ENCODE measurements at regions not wholly inside any gene's neighbourhood (a gene's known extent, or its start where the extent isn't known, plus 50 kb on each side); places are given as distances from the start of the nearest gene placed in this dataset.
"Not testable (repeated sequence)": the region's sequence is repeated elsewhere in the genome, so short reads cannot be mapped to it uniquely, and the experiment has no call there.

GRCh38 chr9:26667882-26668281 lies 224.7 kb downstream of the CAAP1 start:
- Histone ChIP-seq H3K79me2 (ENCODE audit: insufficient read depth, low read length) (no peaks in the 10 kb centered on the region), H3K9me3 (ENCODE audit: insufficient read depth, low read depth, low read length) (no peaks in the 10 kb centered on the region), H3K36me3 (ENCODE audit: insufficient read depth, low read length) (no peaks in the 10 kb centered on the region), H3K4me3 (ENCODE audit: low read length, poor library complexity, severe bottlenecking) (no peak overlapping the region), H3K4me1 (ENCODE audit: insufficient read depth, low read length, poor library complexity, severe bottlenecking) (no peaks in the 10 kb centered on the region), H3K27me3 (ENCODE audit: insufficient read depth, low read length, poor library complexity, severe bottlenecking) (no peaks in the 10 kb centered on the region), H2AFZ (ENCODE audit: low read length) (no peak overlapping the region), H4K20me1 (ENCODE audit: insufficient read depth, low read length, poor library complexity, severe bottlenecking) (no peaks in the 10 kb centered on the region), H3K9me2 (replicated peaks; ENCODE audit: low read depth, low read length) (no peaks in the 10 kb centered on the region), H3K9ac (ENCODE audit: low read depth, low read length, poor library complexity, severe bottlenecking) (no peak overlapping the region), H3K4me2 (ENCODE audit: low read depth, low read length, poor library complexity, severe bottlenecking) (no peak overlapping the region), H3F3A (ENCODE audit: low read depth) (no peaks in the 10 kb centered on the region)
- TF ChIP-seq EZH2phosphoT487 (IDR thresholded peaks at IDR 0.05; ENCODE audit: borderline replicate concordance), result no peak
- no peak for TF ChIP-seq CTCF (conservative IDR thresholded peaks at IDR 0.05; ENCODE audit: low read length)

- no peaks in the 10 kb centered on the region for H3K27me3 ChIP-seq (ENCODE audit: insufficient read depth, low read length, poor library complexity, severe bottlenecking)
- H3K9me2 ChIP-seq (replicated peaks; ENCODE audit: low read depth, low read length), result no peaks in the 10 kb centered on the region
- no peak for TF ChIP-seq EZH2phosphoT487 (IDR thresholded peaks at IDR 0.05; ENCODE audit: borderline replicate concordance)
- TF ChIP-seq CTCF (conservative IDR thresholded peaks at IDR 0.05; ENCODE audit: low read length), result no peak
- H3K79me2 ChIP-seq (ENCODE audit: insufficient read depth, low read length), result no peaks in the 10 kb centered on the region
- H4K20me1 ChIP-seq (ENCODE audit: insufficient read depth, low read length, poor library complexity, severe bottlenecking), result no peaks in the 10 kb centered on the region
- no peak overlapping the region for H2AFZ ChIP-seq (ENCODE audit: low read length)
- no peaks in the 10 kb centered on the region for H3K36me3 ChIP-seq (ENCODE audit: insufficient read depth, low read length)
- H3K9ac ChIP-seq (ENCODE audit: low read depth, low read length, poor library complexity, severe bottlenecking), result no peak overlapping the region
- no peaks in the 10 kb centered on the region for H3F3A ChIP-seq (ENCODE audit: low read depth)
- no peak overlapping the region for H3K4me2 ChIP-seq (ENCODE audit: low read depth, low read length, poor library complexity, severe bottlenecking)
- H3K9me3 ChIP-seq (ENCODE audit: insufficient read depth, low read depth, low read length), result no peaks in the 10 kb centered on the region
- H3K4me3 ChIP-seq (ENCODE audit: low read length, poor library complexity, severe bottlenecking), result no peak overlapping the region
- H3K4me1 ChIP-seq (ENCODE audit: insufficient read depth, low read length, poor library complexity, severe bottlenecking), result no peaks in the 10 kb centered on the region
Observed at GRCh38 chr9:26665666-26666065, 226.9 kb downstream of the CAAP1 start.

GRCh38 chr9:26664087-26664773 lies 228.4 kb downstream of the CAAP1 start:
- H3K4me3 ChIP-seq (ENCODE audit: low read length, poor library complexity, severe bottlenecking); H3K9me2 ChIP-seq (replicated peaks; ENCODE audit: low read depth, low read length); H3K27me3 ChIP-seq (ENCODE audit: insufficient read depth, low read length, poor library complexity, severe bottlenecking); H2AFZ ChIP-seq (ENCODE audit: low read length); H3K9ac ChIP-seq (ENCODE audit: low read depth, low read length, poor library complexity, severe bottlenecking); H3K4me2 ChIP-seq (ENCODE audit: low read depth, low read length, poor library complexity, severe bottlenecking); H3K36me3 ChIP-seq (ENCODE audit: insufficient read depth, low read length); H3K9me3 ChIP-seq (ENCODE audit: insufficient read depth, low read depth, low read length); H3F3A ChIP-seq (ENCODE audit: low read depth); H4K20me1 ChIP-seq (ENCODE audit: insufficient read depth, low read length, poor library complexity, severe bottlenecking); H3K4me1 ChIP-seq (ENCODE audit: insufficient read depth, low read length, poor library complexity, severe bottlenecking); H3K79me2 ChIP-seq (ENCODE audit: insufficient read depth, low read length): not testable (repeated sequence)

GRCh38 chr9:26662476-26662875 lies 230.1 kb downstream of the CAAP1 start:
- Histone ChIP-seq H3K9ac (ENCODE audit: low read depth, low read length, poor library complexity, severe bottlenecking) (no peak overlapping the region), H3K36me3 (ENCODE audit: insufficient read depth, low read length) (no peaks in the 10 kb centered on the region), H3K9me2 (replicated peaks; ENCODE audit: low read depth, low read length) (no peaks in the 10 kb centered on the region), H3K9me3 (ENCODE audit: insufficient read depth, low read depth, low read length) (no peaks in the 10 kb centered on the region), H3F3A (ENCODE audit: low read depth) (no peaks in the 10 kb centered on the region), H3K27me3 (ENCODE audit: insufficient read depth, low read length, poor library complexity, severe bottlenecking) (no peaks in the 10 kb centered on the region), H3K79me2 (ENCODE audit: insufficient read depth, low read length) (no peaks in the 10 kb centered on the region), H4K20me1 (ENCODE audit: insufficient read depth, low read length, poor library complexity, severe bottlenecking) (no peaks in the 10 kb centered on the region), H3K4me2 (ENCODE audit: low read depth, low read length, poor library complexity, severe bottlenecking) (no peak overlapping the region), H3K4me1 (ENCODE audit: insufficient read depth, low read length, poor library complexity, severe bottlenecking) (no peaks in the 10 kb centered on the region), H2AFZ (ENCODE audit: low read length) (no peak overlapping the region), H3K4me3 (ENCODE audit: low read length, poor library complexity, severe bottlenecking) (no peak overlapping the region)
- TF ChIP-seq CTCF (conservative IDR thresholded peaks at IDR 0.05; ENCODE audit: low read length) (no peak), EZH2phosphoT487 (IDR thresholded peaks at IDR 0.05; ENCODE audit: borderline replicate concordance) (no peak)
